CD4-positive, alpha-beta T cell (primary cell): ENCODE measurements at regions not wholly inside any gene's neighbourhood (a gene's known extent, or its start where the extent isn't known, plus 50 kb on each side); places are given as distances from the start of the nearest gene placed in this dataset.

Experiments
- ATAC-seq: fragments of 200-7000 bp; cut with Tn5 transposase; one replicate; pipeline ENCODE4 v1.10.0; 2022; ENCODE audit warnings: mild to moderate bottlenecking; ENCODE audit not compliant: poor library complexity
- CTCF ChIA-PET: fragments of 350-600 bp; sonication (Branson Sonifier 250); formaldehyde crosslinking; loops from one replicate; lab custom pipeline; 2021; ENCODE audit warnings: antibody characterized with exemption, inconsistent platforms; lab: Charles Lee
- POLR2A ChIA-PET: fragments of 350-600 bp; sonication (Branson Sonifier 250); formaldehyde crosslinking; loops from one replicate; lab custom pipeline; 2021; ENCODE audit warnings: antibody characterized with exemption, inconsistent platforms; lab: Charles Lee
- DNase-seq, 14 experiments: peaks; one replicate each; pipeline ENCODE4 v3.0.0-alpha.2; 2013 to 2020; ENCODE audit warnings: mixed read lengths in 2 of 14
- H3K27ac ChIP-seq, 2 donors: one replicate each; pipeline versions ENCODE4 v1.5.1 to v1.7.0; 2013; ENCODE audit warnings: low read length in 2 of 2, low read depth in 1 of 2, mild to moderate bottlenecking in 1 of 2
- H3K27me3 ChIP-seq, 2 experiments: 1 replicate in 1 of 2; 2 replicates in 1 of 2; pipeline versions ENCODE4 v1.6.1 to v1.7.0; 2013; ENCODE audit warnings: low read length in 2 of 2, control low read depth in 1 of 2, mild to moderate bottlenecking in 1 of 2, moderate library complexity in 1 of 2; ENCODE audit not compliant: insufficient read depth in 2 of 2, control insufficient read depth in 1 of 2
- H3K36me3 ChIP-seq: one replicate; pipeline ENCODE4 v1.6.1; 2013; ENCODE audit warnings: low read length, control low read depth; ENCODE audit not compliant: insufficient read depth
- H3K4me1 ChIP-seq: one replicate; pipeline ENCODE4 v1.6.1; 2013; ENCODE audit warnings: low read length, control low read depth; ENCODE audit not compliant: insufficient read depth
- H3K4me3 ChIP-seq: one replicate; pipeline ENCODE4 v1.5.1; 2013; ENCODE audit warnings: mild to moderate bottlenecking, low read length, moderate library complexity
- H3K9me3 ChIP-seq, 2 experiments: 1 replicate in 1 of 2; 2 replicates in 1 of 2; pipeline versions ENCODE4 v1.6.1 to v1.7.0; 2013; ENCODE audit warnings: low read length in 2 of 2, mild to moderate bottlenecking in 2 of 2, control low read depth in 1 of 2, moderate library complexity in 1 of 2; ENCODE audit not compliant: control insufficient read depth in 1 of 2, insufficient read depth in 1 of 2
- H3K27ac Mint-ChIP-seq: one replicate; pipeline ENCODE4 v1.8.0; 2020; ENCODE audit warnings: mixed read lengths
- H3K27me3 Mint-ChIP-seq: one replicate; pipeline ENCODE4 v1.8.0; 2021; ENCODE audit warnings: mixed read lengths
- H3K36me3 Mint-ChIP-seq: one replicate; pipeline ENCODE4 v1.8.0; 2021; ENCODE audit warnings: low read depth, mixed read lengths
- H3K4me1 Mint-ChIP-seq: one replicate; pipeline ENCODE4 v1.8.0; 2021; ENCODE audit warnings: low read depth, mixed read lengths
- H3K4me3 Mint-ChIP-seq: one replicate; pipeline ENCODE4 v1.8.0; 2020; ENCODE audit warnings: mild to moderate bottlenecking, mixed read lengths
- H3K9me3 Mint-ChIP-seq: one replicate; pipeline ENCODE4 v1.8.0; 2020; ENCODE audit warnings: mixed read lengths
- intact Hi-C, 2 experiments: fragments of 100-400 bp; cut with DNase I in 1 of 2; cut with micrococcal nuclease in 1 of 2; formaldehyde crosslinking; loops; one replicate each; pipeline versions ENCODE4 v1.15.1 to v1.9.0; 2023 to 2025; cut with DNase I, micrococcal nuclease
- TF ChIP-seq, protein P1 (sequence below): fragments of 200-600 bp; IDR thresholded peaks from one replicate; pipeline ENCODE4 v1.8.0; 2022; ENCODE audit warnings: antibody characterized with exemption, mild to moderate bottlenecking

DNA sequence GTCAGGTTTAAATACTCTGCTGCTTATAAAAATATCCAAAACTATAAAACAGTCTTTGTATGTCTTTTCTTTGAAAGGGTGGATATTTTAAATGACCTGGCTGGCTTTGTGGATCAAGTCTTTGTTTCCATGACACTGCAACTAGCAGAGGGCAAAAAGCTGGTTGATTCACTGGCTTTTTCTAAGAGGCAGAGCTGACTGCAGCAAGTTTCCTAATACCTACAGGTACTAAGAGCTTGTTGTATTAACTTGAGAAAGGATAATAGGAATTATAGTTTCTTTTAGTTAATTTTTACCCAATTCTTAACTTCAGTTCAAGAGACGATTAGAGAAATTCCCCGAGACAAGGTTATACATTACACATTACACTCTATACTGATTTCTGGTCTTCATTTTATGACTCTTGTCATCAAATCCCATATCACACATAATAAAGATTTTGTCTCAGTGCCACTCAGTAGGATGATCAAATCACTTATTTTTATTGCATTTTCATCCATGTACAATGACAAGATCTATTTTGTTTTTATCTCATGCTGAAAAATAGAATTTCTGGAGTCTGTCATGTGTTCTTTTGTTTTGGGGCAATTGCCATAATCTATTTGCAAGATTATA lies 120.1 kb upstream of the RIMS1 start:
- Mint-ChIP-seq H3K27me3 (no peaks in the 10 kb centered on the region), H3K9me3 (peaks cover 3% of the 10 kb centered on the region), H3K27ac (no peak overlapping the region), H3K4me3 (no peak overlapping the region), H3K4me1 (no peaks in the 10 kb centered on the region), H3K36me3 (no peaks in the 10 kb centered on the region)
- no peaks in the 10 kb centered on the region for H3K36me3 ChIP-seq
- H3K9me3 ChIP-seq: no peaks in the 10 kb centered on the region
- no peak overlapping the region for H3K4me3 ChIP-seq
- ATAC-seq (no peak), DNase-seq (no peak)
- TF ChIP-seq, protein P1, sequence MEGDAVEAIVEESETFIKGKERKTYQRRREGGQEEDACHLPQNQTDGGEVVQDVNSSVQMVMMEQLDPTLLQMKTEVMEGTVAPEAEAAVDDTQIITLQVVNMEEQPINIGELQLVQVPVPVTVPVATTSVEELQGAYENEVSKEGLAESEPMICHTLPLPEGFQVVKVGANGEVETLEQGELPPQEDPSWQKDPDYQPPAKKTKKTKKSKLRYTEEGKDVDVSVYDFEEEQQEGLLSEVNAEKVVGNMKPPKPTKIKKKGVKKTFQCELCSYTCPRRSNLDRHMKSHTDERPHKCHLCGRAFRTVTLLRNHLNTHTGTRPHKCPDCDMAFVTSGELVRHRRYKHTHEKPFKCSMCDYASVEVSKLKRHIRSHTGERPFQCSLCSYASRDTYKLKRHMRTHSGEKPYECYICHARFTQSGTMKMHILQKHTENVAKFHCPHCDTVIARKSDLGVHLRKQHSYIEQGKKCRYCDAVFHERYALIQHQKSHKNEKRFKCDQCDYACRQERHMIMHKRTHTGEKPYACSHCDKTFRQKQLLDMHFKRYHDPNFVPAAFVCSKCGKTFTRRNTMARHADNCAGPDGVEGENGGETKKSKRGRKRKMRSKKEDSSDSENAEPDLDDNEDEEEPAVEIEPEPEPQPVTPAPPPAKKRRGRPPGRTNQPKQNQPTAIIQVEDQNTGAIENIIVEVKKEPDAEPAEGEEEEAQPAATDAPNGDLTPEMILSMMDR: no peak
- ChIA-PET POLR2A (no interaction called here), CTCF (no interaction called here)
- H3K4me1 ChIP-seq: no peaks in the 10 kb centered on the region
- intact Hi-C loops: no loop called here
- no peaks in the 10 kb centered on the region for H3K27me3 ChIP-seq
- H3K27ac ChIP-seq: no peak overlapping the region

DNA sequence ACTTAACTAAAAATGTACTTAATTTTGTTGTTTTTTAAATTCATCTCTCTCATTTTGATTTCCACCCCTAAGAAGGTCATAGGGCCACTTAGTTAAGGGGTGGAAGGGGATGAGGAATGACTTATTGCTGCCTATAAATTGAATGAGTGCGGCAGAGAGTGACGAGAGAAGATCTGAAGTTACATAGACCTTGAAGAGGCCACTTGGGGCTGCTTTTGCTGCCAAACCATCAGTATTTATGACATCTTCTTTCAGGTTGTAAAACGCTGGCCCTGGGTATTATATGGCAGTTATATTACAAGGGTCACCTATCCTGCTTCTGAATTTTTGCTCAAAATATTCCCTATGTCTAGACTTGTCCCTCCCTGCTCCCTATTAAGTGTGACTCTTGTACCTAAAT lies 119.6 kb upstream of the RIMS1 start:
- CTCF ChIA-PET: no interaction called here
- Histone ChIP-seq H3K27me3 (no peaks in the 10 kb centered on the region), H3K4me1 (no peaks in the 10 kb centered on the region), H3K4me3 (no peak overlapping the region), H3K36me3 (no peaks in the 10 kb centered on the region), H3K9me3 (no peaks in the 10 kb centered on the region), H3K27ac (no peak overlapping the region)
- TF ChIP-seq, protein P1: no peak
- ATAC-seq (no peak), DNase-seq (no peak)
- Mint-ChIP-seq H3K27ac (no peak overlapping the region), H3K9me3 (peaks cover 5% of the 10 kb centered on the region), H3K36me3 (no peaks in the 10 kb centered on the region), H3K4me3 (no peak overlapping the region), H3K27me3 (no peaks in the 10 kb centered on the region), H3K4me1 (no peaks in the 10 kb centered on the region)
- intact Hi-C loops: no loop called here
- POLR2A ChIA-PET: no interaction called here

DNA sequence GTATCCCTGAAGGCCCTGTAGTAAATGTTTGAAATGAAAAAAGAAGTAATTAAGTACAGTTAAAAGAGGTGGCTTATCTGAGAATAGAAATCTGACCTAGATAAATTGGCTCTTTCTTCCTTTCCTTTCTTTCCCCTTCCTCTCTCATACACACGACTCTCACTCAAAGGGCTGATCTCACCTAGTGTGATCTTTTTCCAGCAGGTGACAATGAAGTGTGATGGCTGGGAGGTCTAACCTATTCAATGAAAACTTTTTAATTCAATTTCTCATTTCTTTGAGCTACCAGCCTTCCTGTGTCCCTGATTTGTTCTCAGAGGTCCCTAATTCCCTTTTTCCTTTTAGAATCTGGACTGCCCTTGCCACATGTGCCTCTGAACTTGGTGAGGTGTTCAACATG lies 118.0 kb upstream of the RIMS1 start:
- H3K36me3 Mint-ChIP-seq: no peaks in the 10 kb centered on the region
- ChIA-PET POLR2A (no interaction called here), CTCF (no interaction called here)
- Histone ChIP-seq H3K4me3 (no peak overlapping the region), H3K9me3 (no peaks in the 10 kb centered on the region), H3K27ac (no peak overlapping the region), H3K27me3 (no peaks in the 10 kb centered on the region), H3K4me1 (no peaks in the 10 kb centered on the region), H3K36me3 (no peaks in the 10 kb centered on the region)
- H3K27ac Mint-ChIP-seq: no peak overlapping the region
- H3K9me3 Mint-ChIP-seq: peaks cover 7% of the 10 kb centered on the region
- no peaks in the 10 kb centered on the region for H3K4me1 Mint-ChIP-seq
- no peaks in the 10 kb centered on the region for H3K27me3 Mint-ChIP-seq
- TF ChIP-seq, protein P1: no peak
- intact Hi-C loops: no loop called here
- DNase-seq (no peak), ATAC-seq (no peak)
- H3K4me3 Mint-ChIP-seq: no peak overlapping the region
